ENCODE measurements at regions not wholly inside any gene's neighbourhood (a gene's known extent, or its start where the extent isn't known, plus 50 kb on each side); places are given as distances from the start of the nearest gene placed in this dataset.

DNA sequence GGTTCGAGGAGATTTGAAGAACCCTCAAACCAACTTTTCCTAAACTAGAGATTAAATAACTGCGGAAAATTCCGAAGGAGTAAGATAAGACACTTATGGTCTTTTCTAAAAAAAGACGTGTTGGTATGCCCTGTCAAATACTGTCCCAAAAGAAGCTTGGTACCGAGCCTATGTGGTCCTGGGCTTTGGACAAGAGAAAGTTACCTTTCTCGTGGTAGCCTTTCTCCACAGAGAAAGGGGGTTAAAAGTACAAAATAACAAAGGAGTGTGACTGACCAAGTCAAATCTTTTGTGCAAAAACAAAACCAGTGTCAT, 56.2 kb upstream of the JCAD start:
- DNase-seq (ENCODE audit: extremely low read depth, low read depth): no peak
- no peak overlapping the region for H3K4me3 ChIP-seq (replicated peaks; ENCODE audit: low read depth, low read length)
- TF ChIP-seq, protein P1, sequence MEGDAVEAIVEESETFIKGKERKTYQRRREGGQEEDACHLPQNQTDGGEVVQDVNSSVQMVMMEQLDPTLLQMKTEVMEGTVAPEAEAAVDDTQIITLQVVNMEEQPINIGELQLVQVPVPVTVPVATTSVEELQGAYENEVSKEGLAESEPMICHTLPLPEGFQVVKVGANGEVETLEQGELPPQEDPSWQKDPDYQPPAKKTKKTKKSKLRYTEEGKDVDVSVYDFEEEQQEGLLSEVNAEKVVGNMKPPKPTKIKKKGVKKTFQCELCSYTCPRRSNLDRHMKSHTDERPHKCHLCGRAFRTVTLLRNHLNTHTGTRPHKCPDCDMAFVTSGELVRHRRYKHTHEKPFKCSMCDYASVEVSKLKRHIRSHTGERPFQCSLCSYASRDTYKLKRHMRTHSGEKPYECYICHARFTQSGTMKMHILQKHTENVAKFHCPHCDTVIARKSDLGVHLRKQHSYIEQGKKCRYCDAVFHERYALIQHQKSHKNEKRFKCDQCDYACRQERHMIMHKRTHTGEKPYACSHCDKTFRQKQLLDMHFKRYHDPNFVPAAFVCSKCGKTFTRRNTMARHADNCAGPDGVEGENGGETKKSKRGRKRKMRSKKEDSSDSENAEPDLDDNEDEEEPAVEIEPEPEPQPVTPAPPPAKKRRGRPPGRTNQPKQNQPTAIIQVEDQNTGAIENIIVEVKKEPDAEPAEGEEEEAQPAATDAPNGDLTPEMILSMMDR (IDR thresholded peaks at IDR 0.05; ENCODE audit: low read depth, low read length, missing control alignments): no peak

DNA sequence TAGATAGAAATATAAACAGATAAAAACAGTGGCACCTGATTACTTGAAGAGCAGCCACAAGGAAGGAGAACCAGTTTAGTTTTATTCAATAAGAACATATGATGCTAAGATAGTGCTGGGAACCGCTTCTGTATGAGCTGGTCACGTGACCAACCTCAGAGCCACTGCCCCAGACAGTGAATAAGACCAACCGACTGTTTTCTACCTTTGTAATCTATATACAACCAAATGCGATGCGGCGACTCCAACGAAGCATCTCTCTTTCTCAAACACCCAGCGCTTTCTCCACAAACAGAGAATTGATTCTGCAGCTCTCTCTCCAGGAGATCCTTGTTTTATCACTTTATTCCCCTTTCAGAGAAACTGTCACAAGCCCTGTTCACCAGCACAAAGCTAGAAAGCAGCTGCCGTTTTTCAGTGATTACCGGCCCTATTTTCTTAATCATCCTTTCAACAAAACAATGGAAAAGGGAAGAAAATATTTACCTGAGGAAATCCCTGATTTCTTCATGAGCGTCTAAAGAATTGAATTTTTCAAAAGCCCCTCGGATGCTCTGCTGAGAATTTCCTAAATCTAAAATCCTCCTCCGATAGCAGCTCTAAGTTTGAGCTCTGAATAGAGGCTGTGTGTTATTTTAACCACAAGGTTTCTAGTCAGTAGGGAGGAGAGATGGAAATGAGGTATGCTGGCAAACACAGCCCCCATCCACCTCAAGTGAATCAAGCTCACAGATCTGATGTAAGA, 55.7 kb upstream of the JCAD start:
- no peak overlapping the region for H3K4me3 ChIP-seq (replicated peaks; ENCODE audit: low read depth, low read length)
- DNase-seq (ENCODE audit: extremely low read depth, low read depth): no peak
- TF ChIP-seq, protein P1 (IDR thresholded peaks at IDR 0.05; ENCODE audit: low read depth, low read length, missing control alignments): no peak

DNA sequence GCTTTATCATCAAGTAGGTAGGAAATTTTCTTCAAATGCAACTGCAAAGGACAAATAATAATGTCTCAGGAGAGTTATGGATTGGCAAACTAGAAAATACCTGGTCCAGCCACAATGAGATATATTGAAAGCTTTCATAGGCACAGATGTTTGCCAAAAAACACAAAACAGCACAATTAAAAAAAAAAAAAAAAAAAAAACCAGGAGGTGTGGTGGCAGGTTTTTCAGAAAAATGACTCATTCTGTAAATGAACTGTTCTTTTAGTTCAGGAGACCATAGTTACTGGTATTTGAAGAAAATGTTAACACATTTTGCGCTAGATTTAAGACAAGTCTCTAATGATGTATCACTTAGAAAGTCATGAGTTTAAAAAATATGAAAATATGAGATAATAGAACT, 55.0 kb upstream of the JCAD start:
- no peak overlapping the region for H3K4me3 ChIP-seq (replicated peaks; ENCODE audit: low read depth, low read length)
- no peak for DNase-seq (ENCODE audit: extremely low read depth, low read depth)
- TF ChIP-seq, protein P1 (IDR thresholded peaks at IDR 0.05; ENCODE audit: low read depth, low read length, missing control alignments): no peak

DNA sequence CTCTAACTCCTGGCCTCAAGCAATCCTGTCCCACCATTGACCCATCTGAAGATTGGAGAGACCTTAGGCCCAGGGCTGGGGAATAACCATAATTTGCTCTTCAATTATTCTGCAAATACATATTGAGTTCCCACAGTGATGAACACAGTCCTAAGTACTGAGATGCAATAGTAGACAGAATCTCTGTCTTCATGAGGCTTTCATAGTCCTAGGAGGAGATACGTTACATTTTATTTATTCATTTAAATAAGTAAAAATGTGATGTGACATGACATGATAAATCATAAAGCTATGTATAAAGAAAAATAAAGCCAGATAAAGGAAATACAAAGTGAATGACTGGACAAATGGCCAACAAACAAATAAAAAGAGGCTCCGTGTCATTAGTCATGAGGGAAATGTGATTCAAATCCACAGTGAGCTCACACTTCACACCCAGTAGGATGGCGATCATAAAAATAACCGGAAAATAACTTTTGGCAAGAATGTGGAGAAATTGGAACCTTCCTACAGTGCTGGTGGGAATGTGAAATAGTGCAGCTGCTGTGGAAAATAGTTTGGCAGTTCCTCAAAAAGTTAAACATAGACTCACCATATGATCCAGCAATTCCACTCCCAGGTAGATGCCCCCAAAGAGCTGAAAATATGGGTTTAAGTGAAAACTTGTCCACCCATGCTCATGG, 52.1 kb upstream of the JCAD start:
- peak; percentile 31 for DNase-seq (ENCODE audit: extremely low read depth, low read depth)
- no peak overlapping the region for H3K4me3 ChIP-seq (replicated peaks; ENCODE audit: low read depth, low read length)
- TF ChIP-seq, protein P1 (IDR thresholded peaks at IDR 0.05; ENCODE audit: low read depth, low read length, missing control alignments): no peak

Measured in HFF-Myc (cell line).